SK-N-MC (cell line): ENCODE measurements at regions not wholly inside any gene's neighbourhood (a gene's known extent, or its start where the extent isn't known, plus 50 kb on each side); places are given as distances from the start of the nearest gene placed in this dataset.

Source experiments
- EZH2 ChIP-seq: fragments of 200-600 bp; sonication (generic); IDR thresholded peaks from one replicate; pipeline ENCODE4 v1.6.1; 2017; ENCODE audit warnings: antibody characterized with exemption
- POLR2AphosphoS5 ChIP-seq: IDR thresholded peaks from 2 replicates; pipeline ENCODE4 v1.6.1; 2012; ENCODE audit warnings: mild to moderate bottlenecking, low read depth, low read length, borderline replicate concordance

- TF ChIP-seq POLR2AphosphoS5 (no peak), EZH2 (no peak)
These were observed 60.8 kb upstream of the CLMN start for GRCh38 chr14:95380350-95381042.
